RPMI7951 (cell line): ENCODE measurements at regions not wholly inside any gene's neighbourhood (a gene's known extent, or its start where the extent isn't known, plus 50 kb on each side); places are given as distances from the start of the nearest gene placed in this dataset.
A peak's percentile ranks its signal among the peaks of the same experiment; 100 is the strongest.
"Not testable (repeated sequence)": the region's sequence is repeated elsewhere in the genome, so short reads cannot be mapped to it uniquely, and the experiment has no call there.

ENCODE experiments used
- DNase-seq: peaks from one replicate; pipeline ENCODE4 v3.0.0-alpha.2; 2012; ENCODE audit warnings: low read depth

DNA sequence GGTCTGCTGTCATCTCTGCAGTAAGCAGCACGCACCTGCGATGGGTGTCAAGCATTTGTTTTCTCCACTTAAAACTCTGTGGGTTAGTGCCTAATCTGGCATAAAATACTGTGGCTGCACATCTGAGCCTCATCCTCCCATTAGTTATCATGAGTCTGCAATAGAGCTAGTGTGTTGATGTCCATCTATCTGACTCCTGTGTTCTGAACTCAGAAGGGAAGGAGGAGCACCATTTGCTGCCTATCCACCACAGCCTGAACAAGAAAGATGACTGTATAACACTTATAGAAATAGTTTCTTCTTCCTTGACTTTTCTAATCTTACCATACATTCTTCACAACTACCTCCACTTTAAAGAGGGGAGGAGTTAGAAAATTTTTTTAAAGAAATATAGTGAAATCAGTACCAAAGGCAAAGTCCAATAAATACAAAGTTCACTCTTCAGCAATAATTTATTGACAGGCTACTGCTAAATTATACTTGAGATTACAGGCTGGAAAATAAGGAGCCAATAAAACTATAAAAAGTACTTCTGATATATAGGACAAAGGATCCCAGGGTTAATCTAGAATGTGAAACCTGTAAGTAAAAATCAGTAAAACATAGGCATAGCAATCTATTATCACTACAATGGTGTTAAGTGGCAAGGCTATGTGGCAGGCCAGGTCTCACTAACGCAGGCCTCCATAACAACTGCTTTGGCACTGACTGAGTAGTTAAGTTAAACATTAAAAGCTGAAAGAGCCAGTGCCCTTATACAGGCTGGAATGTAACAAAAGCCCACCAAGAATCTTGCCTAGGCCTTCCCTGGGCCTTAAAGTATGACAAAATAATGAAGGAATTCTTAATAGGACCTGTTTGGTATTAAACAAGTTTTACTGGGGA, 70.2 kb downstream of the LGALS9C start:
- not testable (repeated sequence) for DNase-seq

DNA sequence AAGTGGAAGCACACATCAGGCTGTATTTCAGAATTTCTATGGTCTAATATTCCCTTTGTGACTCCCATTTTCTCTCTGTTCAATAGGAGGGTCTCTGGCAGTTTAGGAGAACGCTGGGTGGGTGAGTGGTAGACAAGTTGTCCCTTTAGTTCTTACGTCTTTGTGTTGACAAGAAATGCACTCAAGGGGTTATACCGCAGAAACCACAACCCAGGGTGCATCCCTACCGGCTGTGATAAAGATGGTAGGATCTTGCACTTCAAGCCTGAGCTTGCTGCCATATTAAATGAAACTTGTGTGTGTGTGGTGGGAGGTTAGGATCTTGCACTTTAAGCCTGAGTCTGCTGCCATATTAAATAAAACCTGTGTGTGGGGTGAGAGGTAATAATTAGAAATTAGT, 80.5 kb downstream of the LGALS9C start:
- not testable (repeated sequence) for DNase-seq

DNA sequence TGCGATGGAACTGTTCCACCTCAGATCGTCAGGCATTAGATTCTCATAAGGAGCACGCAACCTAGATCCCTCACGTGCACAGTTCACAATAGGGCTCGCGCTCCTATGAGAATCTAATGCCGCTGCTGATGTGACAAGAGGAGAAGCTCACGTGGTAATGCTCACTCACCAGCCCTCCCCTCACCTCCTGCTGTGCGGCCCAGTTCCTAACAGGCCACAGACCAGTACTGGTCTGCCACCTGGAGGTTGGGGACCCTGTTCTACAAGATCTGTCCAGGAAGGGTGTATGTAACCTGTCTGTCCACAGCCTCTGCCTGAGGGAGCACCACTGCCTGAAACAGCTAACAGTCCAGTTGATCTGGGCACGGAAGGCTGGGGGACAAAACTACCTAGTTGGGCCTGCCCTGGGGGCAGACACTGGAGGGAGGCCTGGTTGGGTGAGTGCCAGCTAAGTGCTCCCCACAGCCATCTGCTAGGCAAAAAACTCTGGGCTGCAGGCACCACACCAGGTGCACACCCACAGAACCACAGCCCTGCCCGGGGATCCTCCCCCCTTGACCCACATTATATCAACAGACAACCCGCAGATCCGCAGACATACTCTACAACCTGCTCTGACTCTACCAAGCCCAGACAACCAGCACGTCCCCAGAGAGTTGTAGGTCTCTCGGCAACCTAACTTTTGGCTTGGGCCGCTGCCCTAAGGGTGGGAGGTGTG, 80.7 kb downstream of the TBC1D28 start:
- not testable (repeated sequence) for DNase-seq

DNA sequence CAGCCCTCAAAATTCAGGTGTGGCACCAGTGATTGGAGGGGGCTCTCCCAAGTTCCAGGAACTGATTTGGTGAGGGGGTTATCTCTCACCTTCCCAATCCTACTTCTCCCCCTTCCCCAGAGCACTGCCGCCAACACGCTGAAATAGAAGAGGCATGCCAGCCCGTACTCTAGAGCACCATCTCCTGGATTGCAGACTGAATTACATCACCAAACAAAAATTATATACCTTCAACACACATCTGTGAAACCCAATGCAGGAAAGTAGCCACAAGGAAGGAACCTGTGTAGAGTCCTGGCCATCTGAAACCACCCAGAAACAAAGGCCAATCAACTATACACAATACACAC, 80.1 kb downstream of the TBC1D28 start:
- peak; percentile 10 for DNase-seq

DNA sequence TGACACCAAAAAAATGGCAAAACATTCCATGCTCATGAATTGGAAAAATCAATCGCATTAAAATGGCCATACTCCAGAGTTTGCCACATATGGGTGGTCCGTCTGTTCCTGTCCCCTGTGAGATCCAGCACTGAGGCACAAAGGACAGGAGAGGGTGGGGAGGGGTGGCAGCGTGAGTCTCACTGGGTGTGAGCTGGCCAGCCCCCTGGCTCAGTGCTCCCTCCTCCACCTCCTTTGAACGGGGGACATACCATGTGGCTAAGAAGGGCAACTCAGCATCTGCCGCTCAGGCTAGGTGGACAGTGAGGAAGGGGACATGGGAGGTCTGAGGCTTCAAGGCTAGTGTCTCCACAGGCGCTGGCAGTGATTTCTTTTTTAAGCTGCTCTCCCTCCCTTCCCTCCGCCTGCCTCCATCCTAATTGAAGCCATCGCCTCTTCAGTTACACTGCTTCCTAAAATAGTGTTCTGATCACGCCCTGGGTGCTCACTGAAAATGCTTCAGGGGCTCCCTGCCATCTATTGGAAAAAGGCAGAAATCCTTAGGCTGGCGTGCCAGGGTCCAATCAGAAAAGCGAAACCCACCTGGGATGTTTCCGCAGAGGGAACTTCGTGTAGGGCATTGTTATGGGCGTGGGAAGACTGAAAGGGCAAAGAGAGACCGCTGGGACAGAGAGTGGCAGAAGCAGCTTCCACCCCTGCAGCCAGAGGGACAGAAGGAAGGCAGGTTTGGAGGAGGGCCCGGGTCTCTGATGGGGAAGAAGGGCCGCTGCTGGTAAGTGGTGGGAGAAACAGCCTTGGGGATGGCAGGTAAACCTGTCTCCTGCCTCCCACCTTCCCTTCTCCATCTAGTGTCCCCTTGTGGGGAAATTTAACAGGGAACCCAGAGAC, 75.8 kb downstream of the TBC1D28 start:
- not testable (repeated sequence) for DNase-seq

DNA sequence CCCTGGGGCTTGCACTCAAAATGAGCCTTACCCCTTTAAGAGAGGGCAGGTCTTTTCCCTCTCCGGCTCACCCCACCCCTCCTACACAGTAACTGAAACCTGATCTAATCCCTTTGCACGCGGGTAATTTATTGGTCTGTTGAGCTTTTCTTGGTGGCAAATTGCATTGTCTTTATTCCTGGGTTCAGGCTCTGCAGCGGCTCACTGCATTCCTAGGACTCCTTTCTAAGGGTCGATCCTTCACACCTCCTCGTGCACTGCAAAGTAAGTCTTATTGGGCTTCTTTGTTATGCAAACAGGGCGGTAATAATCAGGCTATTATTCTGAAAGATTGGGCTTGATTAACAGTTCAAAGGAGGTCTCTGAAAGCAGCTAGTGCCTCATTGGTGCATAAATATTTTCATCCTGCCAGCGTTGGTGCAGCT, 74.7 kb downstream of the TBC1D28 start:
- DNase-seq = peak; percentile 8

DNA sequence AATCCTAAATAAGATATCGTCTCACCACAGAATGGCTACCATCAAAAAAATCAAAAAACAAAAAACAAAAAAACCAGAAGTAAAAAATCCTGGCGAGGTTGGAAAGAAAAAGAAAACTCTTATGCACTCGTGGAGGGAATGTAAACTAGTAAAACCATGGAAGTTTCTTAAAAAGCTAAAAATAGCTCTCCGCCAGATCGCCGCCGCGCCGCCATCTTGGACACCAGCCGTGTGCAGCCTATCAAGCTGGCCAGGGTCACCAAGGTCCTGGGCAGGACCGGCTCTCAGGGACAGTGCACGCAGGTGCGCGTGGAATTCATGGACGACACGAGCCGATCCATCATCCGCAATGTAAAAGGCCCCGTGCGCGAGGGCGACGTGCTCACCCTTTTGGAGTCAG, 71.7 kb downstream of the TBC1D28 start:
- not testable (repeated sequence) for DNase-seq

DNA sequence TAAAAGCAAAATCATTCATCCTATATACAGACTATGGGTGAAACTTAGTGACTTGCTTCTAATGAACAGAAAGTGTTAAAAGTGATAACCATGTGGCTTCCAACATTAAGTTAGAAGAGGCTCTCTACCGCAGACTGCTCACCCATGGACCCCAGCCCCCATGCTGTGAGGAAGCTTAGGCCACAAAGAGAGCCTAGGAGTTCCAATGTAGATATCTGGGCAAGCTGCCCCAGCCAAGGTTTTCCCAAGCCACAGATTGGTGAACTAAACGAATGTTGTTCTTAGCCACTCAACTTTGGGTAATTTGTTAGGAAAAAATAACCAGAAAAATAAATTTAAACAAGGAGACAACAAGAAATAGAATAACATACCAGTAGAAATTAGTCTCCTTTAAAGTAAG, 70.1 kb downstream of the TBC1D28 start:
- not testable (repeated sequence) for DNase-seq
